ENCODE measurements at regions not wholly inside any gene's neighbourhood (a gene's known extent, or its start where the extent isn't known, plus 50 kb on each side); places are given as distances from the start of the nearest gene placed in this dataset.

DNA sequence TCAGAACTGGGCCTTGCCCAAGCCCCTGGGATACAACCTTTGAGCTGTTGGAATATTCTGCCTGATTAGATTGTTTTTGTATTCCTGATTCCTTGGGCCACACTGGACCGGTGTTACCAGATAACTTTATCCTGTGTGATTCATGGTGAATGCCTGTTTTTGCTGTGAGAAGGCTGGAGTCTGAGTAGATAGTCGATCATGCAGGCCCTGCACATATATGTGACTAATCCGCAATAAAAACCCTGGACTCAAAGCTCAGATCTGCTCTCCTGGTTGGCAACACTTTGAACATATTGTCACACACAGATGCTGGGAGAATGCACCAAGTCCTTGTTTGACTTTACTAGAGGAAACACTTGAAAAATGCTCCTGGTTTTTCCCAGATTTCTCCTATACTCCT lies 183.9 kb upstream of the MBL2 start:
- TF ChIP-seq, protein P1, sequence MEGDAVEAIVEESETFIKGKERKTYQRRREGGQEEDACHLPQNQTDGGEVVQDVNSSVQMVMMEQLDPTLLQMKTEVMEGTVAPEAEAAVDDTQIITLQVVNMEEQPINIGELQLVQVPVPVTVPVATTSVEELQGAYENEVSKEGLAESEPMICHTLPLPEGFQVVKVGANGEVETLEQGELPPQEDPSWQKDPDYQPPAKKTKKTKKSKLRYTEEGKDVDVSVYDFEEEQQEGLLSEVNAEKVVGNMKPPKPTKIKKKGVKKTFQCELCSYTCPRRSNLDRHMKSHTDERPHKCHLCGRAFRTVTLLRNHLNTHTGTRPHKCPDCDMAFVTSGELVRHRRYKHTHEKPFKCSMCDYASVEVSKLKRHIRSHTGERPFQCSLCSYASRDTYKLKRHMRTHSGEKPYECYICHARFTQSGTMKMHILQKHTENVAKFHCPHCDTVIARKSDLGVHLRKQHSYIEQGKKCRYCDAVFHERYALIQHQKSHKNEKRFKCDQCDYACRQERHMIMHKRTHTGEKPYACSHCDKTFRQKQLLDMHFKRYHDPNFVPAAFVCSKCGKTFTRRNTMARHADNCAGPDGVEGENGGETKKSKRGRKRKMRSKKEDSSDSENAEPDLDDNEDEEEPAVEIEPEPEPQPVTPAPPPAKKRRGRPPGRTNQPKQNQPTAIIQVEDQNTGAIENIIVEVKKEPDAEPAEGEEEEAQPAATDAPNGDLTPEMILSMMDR (IDR thresholded peaks at IDR 0.05): no peak
- TF ChIP-seq ZFX (IDR thresholded peaks at IDR 0.05; ENCODE audit: borderline replicate concordance): no peak

Measured in 22Rv1 (cell line).